H1 (cell line): ENCODE measurements at regions not wholly inside any gene's neighbourhood (a gene's known extent, or its start where the extent isn't known, plus 50 kb on each side); places are given as distances from the start of the nearest gene placed in this dataset.

Source experiments
- CTCF ChIA-PET: fragments of 300-600 bp; sonication (Branson Sonifier 250); formaldehyde crosslinking; loops from one replicate; lab custom pipeline; 2021; ENCODE audit not compliant: partially characterized antibody; lab: Charles Lee
- POLR2A ChIA-PET: fragments of 300-600 bp; sonication (Branson Sonifier 250); formaldehyde crosslinking; loops from one replicate; lab custom pipeline; 2021; ENCODE audit warnings: inconsistent platforms; ENCODE audit not compliant: partially characterized antibody; lab: Charles Lee
- DNase-seq, 2 experiments: peaks; one replicate each; pipeline versions ENCODE4 v3.0.0 to v3.0.0-alpha.2; 2010 to 2022; ENCODE audit warnings: low spot score in 2 of 2, low read depth in 1 of 2, mixed read lengths in 1 of 2
- FAIRE-seq: peaks from 2 replicates; lab custom pipeline; 2011; peaks lifted over from hg19 to GRCh38; lab: Jason Lieb, UNC
- H2AFZ ChIP-seq: 2 replicates; pipeline ENCODE4 v1.8.1; 2012; ENCODE audit warnings: low read length, inconsistent platforms
- H2AK5ac ChIP-seq: 2 replicates; pipeline ENCODE4 v1.6.1; 2013; ENCODE audit warnings: low read depth, low read length
- H2BK120ac ChIP-seq: replicated peaks from 2 replicates; pipeline ENCODE3; 2013; ENCODE audit warnings: low read depth, low read length, inconsistent platforms
- H2BK12ac ChIP-seq: 2 replicates; pipeline ENCODE4 v1.6.1; 2013; ENCODE audit warnings: low read depth, low read length
- H2BK15ac ChIP-seq: 2 replicates; pipeline ENCODE4 v1.6.1; 2013; ENCODE audit warnings: low read length
- H2BK20ac ChIP-seq: 2 replicates; pipeline ENCODE4 v1.6.1; 2013; ENCODE audit warnings: low read length
- H2BK5ac ChIP-seq: 2 replicates; pipeline ENCODE4 v1.6.1; 2013; ENCODE audit warnings: low read depth, low read length
- H3K14ac ChIP-seq: 2 replicates; pipeline ENCODE4 v1.6.1; 2013; ENCODE audit warnings: inconsistent platforms; ENCODE audit not compliant: insufficient read length
- H3K18ac ChIP-seq: 2 replicates; pipeline ENCODE4 v1.6.1; 2013; ENCODE audit warnings: low read length; ENCODE audit errors: extremely low read depth
- H3K23ac ChIP-seq: 2 replicates; pipeline ENCODE4 v1.6.1; 2013; ENCODE audit warnings: inconsistent platforms; ENCODE audit not compliant: insufficient read length
- H3K23me2 ChIP-seq: 2 replicates; pipeline ENCODE4 v1.6.1; 2013; ENCODE audit warnings: low read depth, low read length
- H3K27ac ChIP-seq: 2 replicates; pipeline ENCODE4 v1.6.1; 2011; ENCODE audit warnings: low read depth, low read length, inconsistent platforms
- H3K27me3 ChIP-seq, 4 experiments: replicated peaks in 1 of 4; 1 replicate in 1 of 4; 2 replicates in 3 of 4; pipeline versions ENCODE4 v1.6.1 to v1.8.1; 2011 to 2013; ENCODE audit warnings: low read length in 3 of 4, mild to moderate bottlenecking in 3 of 4, inconsistent platforms in 2 of 4, mixed read lengths in 2 of 4, moderate library complexity in 1 of 4; ENCODE audit not compliant: control insufficient read depth in 3 of 4, insufficient read depth in 3 of 4; ENCODE audit errors: extremely low read depth in 1 of 4
- H3K36me3 ChIP-seq, 4 experiments: 2 replicates each; pipeline versions ENCODE4 v1.6.1 to v1.8.1; 2011 to 2013; ENCODE audit warnings: mild to moderate bottlenecking in 4 of 4, low read length in 3 of 4, moderate library complexity in 2 of 4, control low read depth in 1 of 4, inconsistent platforms in 1 of 4; ENCODE audit not compliant: insufficient read depth in 4 of 4, control insufficient read depth in 2 of 4
- H3K4ac ChIP-seq: replicated peaks from 2 replicates; pipeline ENCODE3; 2013; ENCODE audit warnings: low read length, low read depth, mixed read lengths, inconsistent platforms; ENCODE audit not compliant: insufficient read length
- H3K4me1 ChIP-seq, 4 experiments: replicated peaks in 1 of 4; 1 replicate in 1 of 4; 2 replicates in 3 of 4; pipeline versions ENCODE4 v1.6.1 to v1.8.1; 2011 to 2013; ENCODE audit warnings: low read length in 3 of 4, inconsistent platforms in 2 of 4, mixed read lengths in 1 of 4; ENCODE audit not compliant: insufficient read depth in 4 of 4, control insufficient read depth in 3 of 4
- H3K4me2 ChIP-seq, 2 experiments: 2 replicates each; pipeline versions ENCODE4 v1.6.1 to v1.8.1; 2011 to 2013; ENCODE audit warnings: low read depth in 2 of 2, low read length in 2 of 2, control low read depth in 1 of 2, inconsistent platforms in 1 of 2, mild to moderate bottlenecking in 1 of 2; ENCODE audit not compliant: insufficient read depth in 1 of 2
- H3K4me3 ChIP-seq, 4 experiments: fragments of 200-600, 300-600 bp in 1 of 4; sonication (generic), shearing (Covaris generic), sonication (Bioruptor Twin) in 1 of 4; 2 replicates each; pipeline versions ENCODE4 v1.5.1 to v1.8.1; 2011 to 2016; ENCODE audit warnings: low read length in 4 of 4, low read depth in 3 of 4, control low read depth in 2 of 4, inconsistent platforms in 2 of 4, mild to moderate bottlenecking in 2 of 4, mixed read lengths in 1 of 4, moderate library complexity in 1 of 4; ENCODE audit not compliant: insufficient read depth in 2 of 4; ENCODE audit errors: extremely low read depth in 1 of 4
- H3K56ac ChIP-seq: replicated peaks from 2 replicates; pipeline ENCODE3; 2013; ENCODE audit warnings: low read depth, mild to moderate bottlenecking, mixed read lengths, low read length, inconsistent platforms; ENCODE audit not compliant: insufficient read length
- H3K79me1 ChIP-seq: 2 replicates; pipeline ENCODE4 v1.6.1; 2013; ENCODE audit warnings: low read depth, low read length, control low read depth
- H3K79me2 ChIP-seq, 2 experiments: 2 replicates each; pipeline versions ENCODE4 v1.6.1 to v1.8.1; 2012 to 2013; ENCODE audit warnings: low read length in 2 of 2, mild to moderate bottlenecking in 2 of 2, inconsistent platforms in 1 of 2; ENCODE audit not compliant: insufficient read depth in 2 of 2, control insufficient read depth in 1 of 2
- H3K9ac ChIP-seq, 4 experiments: replicated peaks in 1 of 4; 1 replicate in 1 of 4; 2 replicates in 3 of 4; pipeline versions ENCODE4 v1.6.1 to v1.8.1; 2011 to 2013; ENCODE audit warnings: low read depth in 3 of 4, low read length in 3 of 4, control low read depth in 2 of 4, mild to moderate bottlenecking in 2 of 4, moderate library complexity in 2 of 4, inconsistent platforms in 1 of 4; ENCODE audit errors: extremely low read depth in 1 of 4
- H3K9me3 ChIP-seq, 2 experiments: 2 replicates each; pipeline versions ENCODE4 v1.6.1 to v1.8.1; 2012 to 2013; ENCODE audit warnings: mild to moderate bottlenecking in 2 of 2, moderate library complexity in 2 of 2, control low read depth in 1 of 2, inconsistent platforms in 1 of 2, low read depth in 1 of 2, low read length in 1 of 2, mixed read lengths in 1 of 2; ENCODE audit not compliant: insufficient read depth in 2 of 2
- H4K20me1 ChIP-seq, 2 experiments: replicated peaks in 1 of 2; 2 replicates each; pipeline versions ENCODE3 to v1.8.1; 2011 to 2013; ENCODE audit warnings: inconsistent platforms in 2 of 2, low read length in 2 of 2, mild to moderate bottlenecking in 1 of 2; ENCODE audit not compliant: insufficient read depth in 2 of 2, control insufficient read depth in 1 of 2
- H4K5ac ChIP-seq: 2 replicates; pipeline ENCODE4 v1.6.1; 2013; ENCODE audit warnings: low read length, low read depth, mixed read lengths, inconsistent platforms; ENCODE audit not compliant: insufficient read length
- H4K8ac ChIP-seq: 2 replicates; pipeline ENCODE4 v1.8.0; 2013; ENCODE audit warnings: mild to moderate bottlenecking, moderate library complexity, low read length, inconsistent platforms; ENCODE audit not compliant: insufficient read depth; ENCODE audit errors: extremely low read depth
- H4K91ac ChIP-seq: replicated peaks from 2 replicates; pipeline ENCODE3; 2013; ENCODE audit warnings: low read length, mixed read lengths, inconsistent platforms; ENCODE audit not compliant: insufficient read length
- ATF2 ChIP-seq: IDR thresholded peaks from 2 replicates; pipeline ENCODE4 v1.6.1; 2012; ENCODE audit warnings: low read length, inconsistent platforms
- BACH1 ChIP-seq: IDR thresholded peaks from 2 replicates; pipeline ENCODE4 v1.6.1; 2012; ENCODE audit warnings: low read length, improper control_type of control experiment
- CHD2 ChIP-seq: IDR thresholded peaks from 2 replicates; pipeline ENCODE4 v1.6.1; 2012; ENCODE audit warnings: low read length, improper control_type of control experiment
- EP300 ChIP-seq, 2 experiments: IDR thresholded peaks; 1 replicate in 1 of 2; 2 replicates in 1 of 2; pipeline ENCODE4 v1.6.1; 2011 to 2012; ENCODE audit warnings: low read depth in 2 of 2, low read length in 2 of 2, mild to moderate bottlenecking in 2 of 2, borderline replicate concordance in 1 of 2, inconsistent platforms in 1 of 2, moderate library complexity in 1 of 2
- HDAC2 ChIP-seq, 2 experiments: fragments of 300-600 bp in 1 of 2; sonication (generic) in 1 of 2; IDR thresholded peaks; 2 replicates each; pipeline ENCODE4 v1.6.1; 2011 to 2012; ENCODE audit warnings: low read depth in 2 of 2, low read length in 2 of 2, mild to moderate bottlenecking in 2 of 2, moderate library complexity in 2 of 2, borderline replicate concordance in 1 of 2, inconsistent platforms in 1 of 2
- JUND ChIP-seq: IDR thresholded peaks from 2 replicates; pipeline ENCODE4 v1.6.1; 2011; ENCODE audit warnings: mild to moderate bottlenecking, improper control_type of control experiment, low read length
- POLR2A ChIP-seq, 2 experiments: IDR thresholded peaks; 1 replicate in 1 of 2; 2 replicates in 1 of 2; pipeline ENCODE4 v1.6.1; 2011; ENCODE audit warnings: low read depth in 2 of 2, low read length in 2 of 2, mild to moderate bottlenecking in 2 of 2; ENCODE audit errors: control extremely low read depth in 1 of 2
- POLR2AphosphoS5 ChIP-seq: IDR thresholded peaks from 2 replicates; pipeline ENCODE4 v1.6.1; 2011; ENCODE audit warnings: low read depth, low read length
- SRF ChIP-seq: IDR thresholded peaks from 2 replicates; pipeline ENCODE4 v1.6.1; 2011; ENCODE audit warnings: mild to moderate bottlenecking, low read depth, low read length, moderate library complexity
- TAF7 ChIP-seq: optimal IDR thresholded peaks from 2 replicates; pipeline ENCODE3; 2011; ENCODE audit warnings: low read depth, mild to moderate bottlenecking, inconsistent platforms, low read length, moderate library complexity, borderline replicate concordance
- TCF12 ChIP-seq: IDR thresholded peaks from 2 replicates; pipeline ENCODE4 v1.6.1; 2011; ENCODE audit warnings: low read depth, mild to moderate bottlenecking, low read length
- TEAD4 ChIP-seq: IDR thresholded peaks from 2 replicates; pipeline ENCODE4 v1.6.1; 2012; ENCODE audit warnings: low read depth, low read length, inconsistent platforms, mixed read lengths
- YY1 ChIP-seq: IDR thresholded peaks from 2 replicates; pipeline ENCODE4 v1.6.1; 2011; ENCODE audit warnings: low read depth, mild to moderate bottlenecking, low read length
- WGBS, 2 experiments: shearing (Covaris generic) in 1 of 2; methylation state at CpG; one replicate each; pipeline versions ENCODE4 v1.1.6 to v1.1.7; 2013 to 2015; ENCODE audit warnings: low lambda C conversion rate in 2 of 2, mixed read lengths in 2 of 2, inconsistent platforms in 1 of 2, low coverage in 1 of 2, missing lambda C conversion rate in 1 of 2; ENCODE audit not compliant: insufficient replicate concordance in 2 of 2, insufficient coverage in 1 of 2, insufficient read length in 1 of 2; ENCODE audit errors: extremely low coverage in 1 of 2, missing lambda C conversion rate in 1 of 2; 5-methylcytosine and 5-hydroxymethylcytosine counted together

GRCh38 chr10:57707300-57707658 is 560.4 kb downstream of the IPMK start:
- H2AFZ ChIP-seq = peak overlapping the region; percentile 26; the same call in 1 of the 2 replicates
- no peaks in the 10 kb centered on the region for H3K36me3 ChIP-seq
- no peak overlapping the region for H3K9ac ChIP-seq
- WGBS, 2 experiments = 62% methylated on average over 2 of the region's 2 CpGs; no CpG with 5 or more reads in 1 of the 2 experiments
- H2BK12ac ChIP-seq = no peak overlapping the region; the same call in 1 of the 2 replicates
- no peaks in the 10 kb centered on the region for H3K9me3 ChIP-seq
- CTCF ChIA-PET = interaction anchor here (0.6 to 0.7 kb wide), 2 partner anchors 358 to 368 kb away, joined by 3 read pairs; no protein-coding TSS in a partner anchor
- H3K27me3 ChIP-seq = no peaks in the 10 kb centered on the region
- TF ChIP-seq TCF12 (no peak), CHD2 (no peak), YY1 (no peak), BACH1 (no peak), HDAC2 (IDR thresholded peaks at IDR 0.05; ENCODE audit: borderline replicate concordance in 1 of 2, low read depth in 2 of 2, low read length in 2 of 2) (no peak), EP300 (IDR thresholded peaks at IDR 0.05; ENCODE audit: borderline replicate concordance in 1 of 2, low read depth in 2 of 2, low read length in 2 of 2) (no peak), TEAD4 (no peak), ATF2 (no peak), POLR2AphosphoS5 (no peak), JUND (no peak), TAF7 (no peak), POLR2A (IDR thresholded peaks at IDR 0.05; ENCODE audit: control extremely low read depth in 1 of 2, low read depth in 2 of 2, low read length in 2 of 2) (no peak), SRF (no peak)
- no peak overlapping the region for H2BK5ac ChIP-seq
- no peak overlapping the region for H3K14ac ChIP-seq
- H2AK5ac ChIP-seq = no peak overlapping the region
- H3K27ac ChIP-seq = no peak overlapping the region
- FAIRE-seq = no peak
- no peak overlapping the region for H2BK15ac ChIP-seq
- no peak overlapping the region for H4K8ac ChIP-seq
- H3K56ac ChIP-seq = no peak overlapping the region
- no peak overlapping the region for H4K91ac ChIP-seq
- POLR2A ChIA-PET = no interaction called here
- H3K4me2 ChIP-seq = 0 out of 4 replicates have a peak overlapping the region, but pooled peaks of 1 of the 2 experiments have one; percentile 26
- H4K20me1 ChIP-seq = no peaks in the 10 kb centered on the region
- H3K79me1 ChIP-seq = no peaks in the 10 kb centered on the region
- DNase-seq = no peak
- peaks cover 0 to 8% (median 2%) of the 10 kb centered on the region in 4 experiments; a peak in 3 of 7 replicates for H3K4me1 ChIP-seq
- H3K18ac ChIP-seq = no peak overlapping the region
- H2BK120ac ChIP-seq = no peak overlapping the region
- no peak overlapping the region for H4K5ac ChIP-seq
- H3K4ac ChIP-seq = no peak overlapping the region
- peak overlapping the region in 1 of 4 experiments; percentile 3; a peak in 1 of 8 replicates for H3K4me3 ChIP-seq
- H3K79me2 ChIP-seq = no peaks in the 10 kb centered on the region
- H3K23me2 ChIP-seq = no peaks in the 10 kb centered on the region
- H2BK20ac ChIP-seq = no peak overlapping the region
- H3K23ac ChIP-seq = no peak overlapping the region
